ENCODE measurements at regions not wholly inside any gene's neighbourhood (a gene's known extent, or its start where the extent isn't known, plus 50 kb on each side); places are given as distances from the start of the nearest gene placed in this dataset.

- Mint-ChIP-seq H3K4me3 (no peak overlapping the region), H3K27ac (no peak overlapping the region), H3K27me3 (peaks cover 5 to 8% of the 10 kb centered on the region in 2 donors), H3K9me3 (peaks cover 0 to 2% (median 0%) of the 10 kb centered on the region in 5 donors), H3K4me1 (no peaks in the 10 kb centered on the region), H3K36me3 (no peaks in the 10 kb centered on the region)
- DNase-seq, result no peak
- Histone ChIP-seq H3K4me1 (ENCODE audit: insufficient read depth, low read length) (no peaks in the 10 kb centered on the region), H3K9me3 (ENCODE audit: low read length) (no peaks in the 10 kb centered on the region), H3K27me3 (ENCODE audit: insufficient read depth, low read length, poor library complexity, severe bottlenecking) (no peaks in the 10 kb centered on the region), H3K36me3 (ENCODE audit: insufficient read depth, low read length) (no peaks in the 10 kb centered on the region), H3K4me3 (ENCODE audit: low read length) (no peak overlapping the region), H3K27ac (ENCODE audit: low read depth, low read length) (no peak overlapping the region)
- ChIA-PET POLR2A (no interaction called here), CTCF (no interaction called here)
Measured at GRCh38 chr20:39328347-39328746, 366.2 kb downstream of the DHX35 start.

GRCh38 chr20:39326050-39326449 is 363.9 kb downstream of the DHX35 start:
- no peak overlapping the region for H3K27ac Mint-ChIP-seq
- CTCF ChIA-PET, result no interaction called here

GRCh38 chr20:39318911-39319310 is 356.8 kb downstream of the DHX35 start:
- Mint-ChIP-seq H3K27ac (no peak overlapping the region), H3K4me3 (no peak overlapping the region), H3K27me3 (peaks cover 0 to 5% of the 10 kb centered on the region in 2 donors), H3K4me1 (no peaks in the 10 kb centered on the region), H3K9me3 (no peaks in the 10 kb centered on the region), H3K36me3 (no peaks in the 10 kb centered on the region)
- Histone ChIP-seq H3K4me1 (ENCODE audit: insufficient read depth, low read length) (no peaks in the 10 kb centered on the region), H3K36me3 (ENCODE audit: insufficient read depth, low read length) (no peaks in the 10 kb centered on the region), H3K4me3 (ENCODE audit: low read length) (no peak overlapping the region), H3K27me3 (ENCODE audit: insufficient read depth, low read length, poor library complexity, severe bottlenecking) (no peaks in the 10 kb centered on the region), H3K9me3 (ENCODE audit: low read length) (no peaks in the 10 kb centered on the region), H3K27ac (ENCODE audit: low read depth, low read length) (no peak overlapping the region)
- ChIA-PET CTCF (no interaction called here), POLR2A (no interaction called here)
- no peak for DNase-seq

More at GRCh38 chr20:39326050-39326449, 363.9 kb downstream of the DHX35 start:
- POLR2A ChIA-PET, result no interaction called here
- Histone ChIP-seq H3K27ac (ENCODE audit: low read depth, low read length) (no peak overlapping the region), H3K9me3 (ENCODE audit: low read length) (no peaks in the 10 kb centered on the region), H3K27me3 (ENCODE audit: insufficient read depth, low read length, poor library complexity, severe bottlenecking) (no peaks in the 10 kb centered on the region), H3K4me3 (ENCODE audit: low read length) (no peak overlapping the region), H3K4me1 (ENCODE audit: insufficient read depth, low read length) (no peaks in the 10 kb centered on the region), H3K36me3 (ENCODE audit: insufficient read depth, low read length) (no peaks in the 10 kb centered on the region)
- Mint-ChIP-seq H3K36me3 (no peaks in the 10 kb centered on the region), H3K4me3 (no peak overlapping the region), H3K9me3 (peaks cover 0 to 2% (median 0%) of the 10 kb centered on the region in 5 donors), H3K4me1 (no peaks in the 10 kb centered on the region), H3K27me3 (peaks cover 5 to 8% of the 10 kb centered on the region in 2 donors)
- no peak for DNase-seq

GRCh38 chr20:39312676-39313075 is 350.5 kb downstream of the DHX35 start:
- Histone ChIP-seq H3K27me3 (ENCODE audit: insufficient read depth, low read length, poor library complexity, severe bottlenecking) (no peaks in the 10 kb centered on the region), H3K4me1 (ENCODE audit: insufficient read depth, low read length) (no peaks in the 10 kb centered on the region), H3K9me3 (ENCODE audit: low read length) (no peaks in the 10 kb centered on the region), H3K27ac (ENCODE audit: low read depth, low read length) (no peak overlapping the region), H3K36me3 (ENCODE audit: insufficient read depth, low read length) (no peaks in the 10 kb centered on the region), H3K4me3 (ENCODE audit: low read length) (no peak overlapping the region)
- no peak overlapping the region for H3K4me3 Mint-ChIP-seq
- H3K27me3 Mint-ChIP-seq, result peaks cover 1 to 9% of the 10 kb centered on the region in 2 donors
- CTCF ChIA-PET, result no interaction called here
- peaks cover 0 to 5% (median 0%) of the 10 kb centered on the region in 3 donors for H3K36me3 Mint-ChIP-seq
- no peak overlapping the region for H3K27ac Mint-ChIP-seq
- no peak for DNase-seq
- H3K9me3 Mint-ChIP-seq, result peaks cover 0 to 6% (median 3%) of the 10 kb centered on the region in 5 donors
- no peaks in the 10 kb centered on the region for H3K4me1 Mint-ChIP-seq
- POLR2A ChIA-PET, result no interaction called here

GRCh38 chr20:39311851-39312506 is 349.8 kb downstream of the DHX35 start:
- Mint-ChIP-seq H3K4me3 (no peak overlapping the region), H3K4me1 (no peaks in the 10 kb centered on the region), H3K27ac (no peak overlapping the region), H3K36me3 (peaks cover 0 to 5% (median 0%) of the 10 kb centered on the region in 3 donors), H3K9me3 (peaks cover 0 to 9% (median 3%) of the 10 kb centered on the region in 5 donors), H3K27me3 (peaks cover 1 to 14% of the 10 kb centered on the region in 2 donors)
- H3K27me3 ChIP-seq (ENCODE audit: insufficient read depth, low read length, poor library complexity, severe bottlenecking), result no peaks in the 10 kb centered on the region
- H3K9me3 ChIP-seq (ENCODE audit: low read length), result no peaks in the 10 kb centered on the region
- ChIA-PET POLR2A (no interaction called here), CTCF (no interaction called here)
- no peaks in the 10 kb centered on the region for H3K36me3 ChIP-seq (ENCODE audit: insufficient read depth, low read length)
- no peak overlapping the region for H3K27ac ChIP-seq (ENCODE audit: low read depth, low read length)
- no peak overlapping the region for H3K4me3 ChIP-seq (ENCODE audit: low read length)
- DNase-seq, result no peak
- no peaks in the 10 kb centered on the region for H3K4me1 ChIP-seq (ENCODE audit: insufficient read depth, low read length)

GRCh38 chr20:39310363-39310995 is 348.3 kb downstream of the DHX35 start:
- Mint-ChIP-seq H3K36me3 (peaks cover 0 to 5% (median 0%) of the 10 kb centered on the region in 3 donors), H3K4me1 (no peaks in the 10 kb centered on the region), H3K27ac (peak overlapping the region in 1 of 8 donors; percentile 44), H3K27me3 (peaks cover 1 to 14% of the 10 kb centered on the region in 2 donors), H3K9me3 (peaks cover 0 to 9% (median 3%) of the 10 kb centered on the region in 5 donors), H3K4me3 (no peak overlapping the region)
- ChIA-PET CTCF (no interaction called here), POLR2A (no interaction called here)
- Histone ChIP-seq H3K4me3 (ENCODE audit: low read length) (no peak overlapping the region), H3K36me3 (ENCODE audit: insufficient read depth, low read length) (no peaks in the 10 kb centered on the region), H3K27me3 (ENCODE audit: insufficient read depth, low read length, poor library complexity, severe bottlenecking) (no peaks in the 10 kb centered on the region), H3K9me3 (ENCODE audit: low read length) (no peaks in the 10 kb centered on the region), H3K27ac (ENCODE audit: low read depth, low read length) (no peak overlapping the region), H3K4me1 (ENCODE audit: insufficient read depth, low read length) (no peaks in the 10 kb centered on the region)
- DNase-seq, result no peak

GRCh38 chr20:39309458-39309857 is 347.3 kb downstream of the DHX35 start:
- ChIA-PET CTCF (no interaction called here), POLR2A (no interaction called here)
- no peaks in the 10 kb centered on the region for H3K4me1 Mint-ChIP-seq
- no peak overlapping the region for H3K4me3 Mint-ChIP-seq
- H3K9me3 Mint-ChIP-seq, result peaks cover 0 to 9% (median 3%) of the 10 kb centered on the region in 5 donors
- Histone ChIP-seq H3K36me3 (ENCODE audit: insufficient read depth, low read length) (no peaks in the 10 kb centered on the region), H3K4me1 (ENCODE audit: insufficient read depth, low read length) (no peaks in the 10 kb centered on the region), H3K9me3 (ENCODE audit: low read length) (no peaks in the 10 kb centered on the region), H3K4me3 (ENCODE audit: low read length) (no peak overlapping the region), H3K27ac (ENCODE audit: low read depth, low read length) (no peak overlapping the region), H3K27me3 (ENCODE audit: insufficient read depth, low read length, poor library complexity, severe bottlenecking) (no peaks in the 10 kb centered on the region)
- peaks cover 1 to 14% of the 10 kb centered on the region in 2 donors for H3K27me3 Mint-ChIP-seq
- peaks cover 0 to 5% (median 0%) of the 10 kb centered on the region in 3 donors for H3K36me3 Mint-ChIP-seq
- DNase-seq, result no peak
- peak overlapping the region in 1 of 8 donors; percentile 60 for H3K27ac Mint-ChIP-seq

GRCh38 chr20:39302312-39302711 is 340.2 kb downstream of the DHX35 start:
- H3K4me1 Mint-ChIP-seq, result no peaks in the 10 kb centered on the region
- no peak for DNase-seq
- H3K27ac Mint-ChIP-seq, result no peak overlapping the region
- H3K36me3 Mint-ChIP-seq, result no peaks in the 10 kb centered on the region
- H3K9me3 Mint-ChIP-seq, result peaks cover 0 to under 1% (median 0%) of the 10 kb centered on the region in 5 donors
- CTCF ChIA-PET, result interaction anchor here (1.6 kb wide), 1 partner anchor 9 kb away, joined by 4 read pairs; no protein-coding TSS in a partner anchor
- H3K4me3 ChIP-seq (ENCODE audit: low read length), result no peak overlapping the region
- no peaks in the 10 kb centered on the region for H3K4me1 ChIP-seq (ENCODE audit: insufficient read depth, low read length)
- no peak overlapping the region for H3K27ac ChIP-seq (ENCODE audit: low read depth, low read length)
- POLR2A ChIA-PET, result no interaction called here
- H3K27me3 ChIP-seq (ENCODE audit: insufficient read depth, low read length, poor library complexity, severe bottlenecking), result no peaks in the 10 kb centered on the region
- no peak overlapping the region for H3K4me3 Mint-ChIP-seq
- no peaks in the 10 kb centered on the region for H3K9me3 ChIP-seq (ENCODE audit: low read length)
- no peaks in the 10 kb centered on the region for H3K36me3 ChIP-seq (ENCODE audit: insufficient read depth, low read length)
- peaks cover 1% of the 10 kb centered on the region in 2 donors for H3K27me3 Mint-ChIP-seq
